CD4-positive, CD25-positive, alpha-beta regulatory T cell (primary cell): ENCODE measurements at regions not wholly inside any gene's neighbourhood (a gene's known extent, or its start where the extent isn't known, plus 50 kb on each side); places are given as distances from the start of the nearest gene placed in this dataset.

ENCODE experiments used
- ATAC-seq, 2 donors: fragments of 150-1000 bp; cut with Tn5 transposase; one replicate each; pipeline ENCODE4 v1.10.0; 2021; ENCODE audit warnings: low read depth in 2 of 2, moderate number of reproducible peaks in 2 of 2, moderate library complexity in 1 of 2
- DNase-seq, 3 donors: peaks; one replicate each; pipeline versions ENCODE4 v3.0.0 to v3.0.0-alpha.2; 2012 to 2022; ENCODE audit warnings: mixed read lengths in 1 of 3
- H3K27ac ChIP-seq: one replicate; pipeline ENCODE4 v1.7.0; 2013; ENCODE audit warnings: mild to moderate bottlenecking, low read length; ENCODE audit not compliant: insufficient read depth, poor library complexity, severe bottlenecking
- H3K27me3 ChIP-seq: one replicate; pipeline ENCODE4 v1.7.0; 2013; ENCODE audit warnings: low read length; ENCODE audit not compliant: control insufficient read depth, insufficient read depth
- H3K36me3 ChIP-seq: one replicate; pipeline ENCODE4 v1.7.0; 2013; ENCODE audit warnings: mild to moderate bottlenecking, low read length, moderate library complexity; ENCODE audit not compliant: control insufficient read depth, insufficient read depth
- H3K4me1 ChIP-seq: 2 replicates; pipeline ENCODE4 v1.7.0; 2013; ENCODE audit warnings: mild to moderate bottlenecking, low read length; ENCODE audit not compliant: insufficient read depth, control insufficient read depth, poor library complexity, severe bottlenecking
- H3K4me3 ChIP-seq: one replicate; pipeline ENCODE4 v1.7.0; 2013; ENCODE audit warnings: low read depth, mild to moderate bottlenecking, low read length, moderate library complexity
- H3K9me3 ChIP-seq, 2 experiments: 1 replicate in 1 of 2; 2 replicates in 1 of 2; pipeline ENCODE4 v1.7.0; 2013; ENCODE audit warnings: low read length in 2 of 2, mild to moderate bottlenecking in 1 of 2, moderate library complexity in 1 of 2; ENCODE audit not compliant: control insufficient read depth in 2 of 2
- H3K27ac Mint-ChIP-seq, 3 donors: one replicate each; pipeline ENCODE4 v1.8.0; 2020 to 2022; ENCODE audit warnings: mild to moderate bottlenecking in 3 of 3, mixed read lengths in 3 of 3, moderate library complexity in 2 of 3
- H3K27me3 Mint-ChIP-seq: one replicate; pipeline ENCODE4 v1.8.0; 2022; ENCODE audit warnings: mild to moderate bottlenecking, mixed read lengths
- H3K36me3 Mint-ChIP-seq: one replicate; pipeline ENCODE4 v1.8.0; 2020; ENCODE audit warnings: mixed read lengths
- H3K4me1 Mint-ChIP-seq, 4 donors: one replicate each; pipeline ENCODE4 v1.8.0; 2020 to 2022; ENCODE audit warnings: mixed read lengths in 4 of 4, mild to moderate bottlenecking in 1 of 4
- H3K4me3 Mint-ChIP-seq, 4 donors: one replicate each; pipeline ENCODE4 v1.8.0; 2020 to 2022; ENCODE audit warnings: mild to moderate bottlenecking in 4 of 4, mixed read lengths in 4 of 4, moderate library complexity in 3 of 4
- H3K9me3 Mint-ChIP-seq, 7 donors: one replicate each; pipeline ENCODE4 v1.8.0; 2020 to 2022; ENCODE audit warnings: mixed read lengths in 7 of 7, mild to moderate bottlenecking in 3 of 7, moderate library complexity in 2 of 7

DNA sequence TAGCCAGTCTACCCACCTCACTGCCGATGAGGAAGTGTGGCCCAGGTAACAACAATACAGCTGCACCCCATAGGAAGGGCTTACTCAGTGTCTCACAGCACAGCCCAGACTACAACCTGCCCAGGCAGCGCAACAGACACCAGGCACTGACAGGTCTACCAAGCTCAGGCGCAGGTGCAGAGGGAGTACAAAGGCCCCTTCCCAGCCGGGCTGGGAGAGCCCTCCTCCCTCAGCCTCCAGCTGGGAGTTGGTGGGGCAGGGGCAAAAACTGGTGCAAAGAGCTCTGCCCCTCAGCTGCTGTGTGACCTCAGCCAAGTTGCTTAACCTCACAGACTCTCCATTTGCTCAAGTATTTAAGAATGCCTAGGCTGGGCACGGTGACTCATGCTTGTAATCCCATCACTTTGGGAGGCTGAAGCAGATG is 112.6 kb upstream of the LHX1 start:
- ATAC-seq (no peak), DNase-seq (no peak)
- no peaks in the 10 kb centered on the region for H3K9me3 ChIP-seq
- H3K4me1 Mint-ChIP-seq = no peaks in the 10 kb centered on the region
- no peak overlapping the region for H3K27ac ChIP-seq
- H3K36me3 Mint-ChIP-seq = no peaks in the 10 kb centered on the region
- H3K4me1 ChIP-seq = no peaks in the 10 kb centered on the region
- H3K4me3 ChIP-seq = no peak overlapping the region
- peaks cover 44% of the 10 kb centered on the region for H3K27me3 Mint-ChIP-seq
- H3K27ac Mint-ChIP-seq = no peak overlapping the region
- peaks cover 6% of the 10 kb centered on the region for H3K27me3 ChIP-seq
- H3K4me3 Mint-ChIP-seq = no peak overlapping the region
- no peaks in the 10 kb centered on the region for H3K9me3 Mint-ChIP-seq
- H3K36me3 ChIP-seq = no peaks in the 10 kb centered on the region

DNA sequence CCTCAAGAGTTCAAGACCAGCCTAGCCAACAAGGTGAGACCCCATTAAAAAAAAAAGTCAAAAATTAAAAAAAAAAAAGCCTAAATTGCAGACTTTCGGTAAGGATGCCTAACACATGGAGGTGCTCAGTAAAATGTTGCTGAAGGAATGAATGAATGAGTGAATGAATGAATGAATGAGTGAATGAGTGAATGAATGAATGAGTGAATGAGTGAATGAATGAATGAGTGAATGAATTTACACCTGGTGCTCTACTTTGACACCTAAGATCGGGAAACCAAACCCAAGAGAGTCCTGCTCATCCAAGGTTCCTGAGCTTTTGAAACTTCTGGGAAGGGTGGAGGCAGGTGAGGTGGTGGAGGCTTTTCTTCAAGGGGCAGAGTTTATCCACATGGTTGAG is 112.2 kb upstream of the LHX1 start:
- Mint-ChIP-seq H3K4me3 (no peak overlapping the region), H3K36me3 (no peaks in the 10 kb centered on the region), H3K27ac (no peak overlapping the region), H3K4me1 (no peaks in the 10 kb centered on the region), H3K9me3 (no peaks in the 10 kb centered on the region), H3K27me3 (peaks cover 47% of the 10 kb centered on the region)
- DNase-seq (no peak), ATAC-seq (no peak)
- Histone ChIP-seq H3K4me1 (no peaks in the 10 kb centered on the region), H3K27me3 (peaks cover 6% of the 10 kb centered on the region), H3K27ac (no peak overlapping the region), H3K9me3 (no peaks in the 10 kb centered on the region), H3K4me3 (no peak overlapping the region), H3K36me3 (no peaks in the 10 kb centered on the region)

DNA sequence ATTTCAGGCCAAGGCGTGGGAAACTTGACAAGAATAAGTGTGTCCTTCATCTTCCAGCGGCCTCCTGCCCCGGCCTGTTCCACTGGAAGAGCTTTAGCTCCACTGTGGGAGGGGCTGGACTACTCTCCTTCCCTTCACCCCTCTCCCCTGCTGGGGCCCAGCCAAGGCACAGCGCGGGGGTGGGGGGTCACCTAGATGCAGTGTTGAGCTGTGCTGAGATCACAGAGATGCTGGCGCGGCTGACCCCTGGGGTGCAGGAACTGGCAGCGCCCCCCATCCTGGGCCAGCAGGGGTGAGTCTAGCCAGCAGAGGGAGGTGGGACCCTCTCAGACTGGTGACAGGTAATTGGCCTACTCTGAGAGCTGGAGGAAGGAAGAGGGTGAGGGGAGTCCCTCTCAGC is 111.8 kb upstream of the LHX1 start:
- Mint-ChIP-seq H3K27me3 (peaks cover 47% of the 10 kb centered on the region), H3K9me3 (no peaks in the 10 kb centered on the region), H3K4me3 (no peak overlapping the region), H3K36me3 (no peaks in the 10 kb centered on the region), H3K4me1 (no peaks in the 10 kb centered on the region), H3K27ac (no peak overlapping the region)
- Histone ChIP-seq H3K4me1 (no peaks in the 10 kb centered on the region), H3K27ac (no peak overlapping the region), H3K9me3 (no peaks in the 10 kb centered on the region), H3K4me3 (no peak overlapping the region), H3K27me3 (peaks cover 6% of the 10 kb centered on the region), H3K36me3 (no peaks in the 10 kb centered on the region)
- DNase-seq = no peak
- no peak for ATAC-seq

DNA sequence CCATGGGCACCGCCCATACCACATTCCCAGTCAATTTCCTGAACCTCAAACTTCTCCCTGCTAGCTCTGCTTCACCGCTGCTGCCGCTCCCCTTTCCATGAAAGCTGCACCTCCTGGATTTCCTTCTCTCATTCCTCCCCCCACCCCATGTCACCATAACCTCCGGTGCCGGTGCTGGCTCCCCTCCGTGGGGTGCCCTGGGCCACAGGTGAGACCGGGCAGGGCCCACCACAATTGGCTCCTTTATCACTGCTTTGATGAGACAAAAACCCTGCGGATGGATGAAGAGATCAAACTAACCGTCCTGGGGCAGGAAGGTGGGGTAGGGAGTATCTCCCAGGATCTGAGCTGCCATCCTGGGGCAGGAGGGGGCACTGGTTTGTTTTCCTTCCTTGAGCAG is 111.3 kb upstream of the LHX1 start:
- Mint-ChIP-seq H3K27me3 (peaks cover 47% of the 10 kb centered on the region), H3K27ac (no peak overlapping the region), H3K9me3 (no peaks in the 10 kb centered on the region), H3K4me1 (no peaks in the 10 kb centered on the region), H3K36me3 (no peaks in the 10 kb centered on the region), H3K4me3 (no peak overlapping the region)
- no peak for DNase-seq
- no peak for ATAC-seq
- Histone ChIP-seq H3K9me3 (no peaks in the 10 kb centered on the region), H3K4me3 (no peak overlapping the region), H3K27me3 (peaks cover 6% of the 10 kb centered on the region), H3K36me3 (no peaks in the 10 kb centered on the region), H3K4me1 (no peaks in the 10 kb centered on the region), H3K27ac (no peak overlapping the region)

DNA sequence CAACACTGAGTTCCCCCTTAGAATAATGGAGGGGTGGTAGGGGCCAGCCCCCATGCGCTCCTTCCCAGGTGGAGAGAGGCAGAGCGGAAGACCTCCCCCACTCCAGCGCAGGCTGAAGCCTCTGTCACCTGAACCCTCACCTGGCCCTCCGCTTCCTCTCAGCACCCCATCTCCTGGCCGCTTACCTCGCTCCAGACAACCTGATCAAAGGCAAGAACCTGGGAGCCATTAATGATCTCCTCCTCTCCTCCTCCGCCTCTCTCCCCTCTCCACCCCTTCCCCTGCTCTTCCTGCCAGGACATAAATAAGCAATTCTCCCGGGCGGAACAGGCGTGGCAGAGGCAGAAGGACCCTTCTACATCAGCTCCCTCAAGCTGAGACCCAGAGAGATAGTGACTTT is 110.2 kb upstream of the LHX1 start:
- Histone ChIP-seq H3K36me3 (no peaks in the 10 kb centered on the region), H3K4me1 (no peaks in the 10 kb centered on the region), H3K27me3 (peaks cover 6% of the 10 kb centered on the region), H3K4me3 (no peak overlapping the region), H3K9me3 (no peaks in the 10 kb centered on the region), H3K27ac (no peak overlapping the region)
- no peak for ATAC-seq
- H3K36me3 Mint-ChIP-seq = no peaks in the 10 kb centered on the region
- no peaks in the 10 kb centered on the region for H3K4me1 Mint-ChIP-seq
- no peak for DNase-seq
- no peaks in the 10 kb centered on the region for H3K9me3 Mint-ChIP-seq
- H3K27ac Mint-ChIP-seq = no peak overlapping the region
- peaks cover 41% of the 10 kb centered on the region for H3K27me3 Mint-ChIP-seq
- H3K4me3 Mint-ChIP-seq = no peak overlapping the region

DNA sequence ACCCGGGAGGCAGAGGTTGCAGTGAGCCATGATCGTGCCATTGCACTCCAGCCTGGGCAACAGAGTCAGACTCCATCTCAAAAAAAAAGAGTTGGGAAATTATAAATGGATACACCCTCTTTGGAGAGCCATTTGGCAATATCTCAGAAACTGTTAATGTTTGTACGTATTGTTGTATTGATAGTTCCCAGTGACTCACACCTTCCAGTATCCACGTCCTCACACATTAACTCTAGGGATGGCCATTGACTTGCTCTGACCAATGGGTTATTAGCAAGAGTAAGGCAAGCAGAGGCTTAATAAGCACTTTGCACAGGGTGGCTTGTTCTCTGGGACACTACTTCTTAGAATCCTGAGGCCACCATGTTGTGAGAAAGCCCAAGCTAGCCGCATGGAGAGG is 107.6 kb upstream of the LHX1 start:
- H3K9me3 Mint-ChIP-seq = no peaks in the 10 kb centered on the region
- H3K36me3 Mint-ChIP-seq = no peaks in the 10 kb centered on the region
- H3K4me1 Mint-ChIP-seq = no peaks in the 10 kb centered on the region
- no peak for ATAC-seq
- Histone ChIP-seq H3K27ac (no peak overlapping the region), H3K4me1 (no peaks in the 10 kb centered on the region), H3K4me3 (no peak overlapping the region), H3K36me3 (no peaks in the 10 kb centered on the region), H3K27me3 (peaks cover 6% of the 10 kb centered on the region), H3K9me3 (no peaks in the 10 kb centered on the region)
- no peak overlapping the region for H3K4me3 Mint-ChIP-seq
- H3K27me3 Mint-ChIP-seq = peaks cover 28% of the 10 kb centered on the region
- no peak overlapping the region for H3K27ac Mint-ChIP-seq
- DNase-seq = no peak

DNA sequence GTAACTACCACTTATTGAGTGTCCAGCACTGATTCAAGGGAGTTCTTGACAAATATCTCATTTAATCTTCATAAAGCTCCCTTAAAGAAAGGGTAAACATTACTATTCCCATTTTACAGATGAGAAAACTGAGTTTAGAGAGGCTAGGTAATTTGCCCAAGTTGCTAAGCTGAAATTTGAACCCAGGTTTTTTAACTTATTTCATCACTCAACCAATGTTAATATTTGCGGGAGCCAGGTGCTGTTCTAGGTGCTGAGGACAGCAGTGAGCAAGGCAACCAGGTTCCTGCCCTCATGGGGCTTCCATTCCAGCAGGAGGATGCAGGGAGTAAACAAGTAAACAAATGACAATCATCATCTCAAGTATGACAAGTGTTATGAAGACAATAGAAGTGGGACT is 104.0 kb upstream of the LHX1 start:
- DNase-seq (no peak), ATAC-seq (no peak)
- Mint-ChIP-seq H3K4me1 (no peaks in the 10 kb centered on the region), H3K36me3 (no peaks in the 10 kb centered on the region), H3K4me3 (no peak overlapping the region), H3K27ac (no peak overlapping the region), H3K9me3 (peaks cover 0 to 2% (median 0%) of the 10 kb centered on the region in 7 donors), H3K27me3 (peaks cover 12% of the 10 kb centered on the region)
- H3K4me3 ChIP-seq = no peak overlapping the region
- no peaks in the 10 kb centered on the region for H3K4me1 ChIP-seq
- no peaks in the 10 kb centered on the region for H3K36me3 ChIP-seq
- no peaks in the 10 kb centered on the region for H3K9me3 ChIP-seq
- H3K27me3 ChIP-seq = no peaks in the 10 kb centered on the region
- no peak overlapping the region for H3K27ac ChIP-seq

DNA sequence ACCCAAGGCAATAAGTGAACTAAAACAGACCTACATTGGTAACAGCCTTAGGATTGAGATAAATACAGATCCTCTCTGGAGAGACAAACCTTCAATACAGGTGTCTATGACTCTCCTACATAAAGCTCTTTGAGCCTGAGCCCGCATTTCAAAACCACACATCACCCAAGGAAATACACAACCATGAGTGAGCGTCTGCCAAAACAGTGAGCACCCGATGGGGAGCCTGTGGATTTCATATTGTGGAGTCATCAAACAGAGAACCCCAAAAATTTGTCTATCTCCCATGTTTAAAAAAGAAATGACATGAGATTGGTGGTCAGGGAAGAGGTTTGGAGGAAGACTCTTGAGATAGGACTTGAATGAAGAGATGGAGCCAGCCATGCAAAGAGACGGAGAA is 102.2 kb upstream of the LHX1 start:
- H3K9me3 Mint-ChIP-seq = peaks cover 0 to 2% (median 0%) of the 10 kb centered on the region in 7 donors
- Histone ChIP-seq H3K4me3 (no peak overlapping the region), H3K9me3 (no peaks in the 10 kb centered on the region), H3K4me1 (no peaks in the 10 kb centered on the region), H3K36me3 (no peaks in the 10 kb centered on the region), H3K27me3 (no peaks in the 10 kb centered on the region), H3K27ac (no peak overlapping the region)
- DNase-seq (no peak), ATAC-seq (no peak)
- H3K27ac Mint-ChIP-seq = no peak overlapping the region
- H3K27me3 Mint-ChIP-seq = peaks cover 8% of the 10 kb centered on the region
- no peak overlapping the region for H3K4me3 Mint-ChIP-seq
- H3K4me1 Mint-ChIP-seq = no peaks in the 10 kb centered on the region
- no peaks in the 10 kb centered on the region for H3K36me3 Mint-ChIP-seq
